Panc1 (cell line): ENCODE measurements at regions not wholly inside any gene's neighbourhood (a gene's known extent, or its start where the extent isn't known, plus 50 kb on each side); places are given as distances from the start of the nearest gene placed in this dataset.

Experiments used
- ATAC-seq: fragments of 200-7000 bp; cut with Tn5 transposase; 2 replicates; pipeline ENCODE4 v1.9.1; 2020; ENCODE audit warnings: mild to moderate bottlenecking, moderate library complexity
- BruUV-seq: library from RNA; stranded (reverse); fragments of 400-500 nt; replicated peaks from 2 replicates; lab custom pipeline; 2021; lab: Mats Ljungman, UMichigan
- CTCF ChIA-PET: fragments of 300-600 bp; sonication (Branson Sonifier 250); formaldehyde crosslinking; loops from one replicate; lab custom pipeline; 2022; ENCODE audit warnings: antibody characterized with exemption; lab: Charles Lee
- POLR2A ChIA-PET: fragments of 300-600 bp; sonication (Branson Sonifier 250); formaldehyde crosslinking; loops from one replicate; lab custom pipeline; 2022; ENCODE audit warnings: antibody characterized with exemption; lab: Charles Lee
- DNase-seq: peaks from one replicate; pipeline ENCODE4 v3.0.0-alpha.2; 2010; ENCODE audit warnings: low read depth, low spot score
- H3K27ac ChIP-seq: 2 replicates; pipeline ENCODE4 v1.5.1; 2011; ENCODE audit warnings: mild to moderate bottlenecking, low read length, inconsistent platforms
- H3K27me3 ChIP-seq: fragments of 200-500 bp; sonication (Bioruptor generic); 2 replicates; pipeline ENCODE4 v1.6.0; 2014; ENCODE audit warnings: low read length, inconsistent platforms; ENCODE audit not compliant: control insufficient read depth, insufficient read depth
- H3K36me3 ChIP-seq: fragments of 200-500 bp; sonication (Bioruptor generic); 2 replicates; pipeline ENCODE4 v1.5.1; 2014; ENCODE audit warnings: inconsistent platforms, mild to moderate bottlenecking, low read length, moderate library complexity; ENCODE audit not compliant: control insufficient read depth, insufficient read depth
- H3K4me1 ChIP-seq: 2 replicates; pipeline ENCODE4 v1.5.1; 2011; ENCODE audit warnings: inconsistent platforms, mild to moderate bottlenecking, low read length, moderate library complexity; ENCODE audit not compliant: control insufficient read depth, insufficient read depth
- H3K4me3 ChIP-seq, 2 experiments: 2 replicates each; pipeline ENCODE4 v1.5.1; 2011 to 2012; ENCODE audit warnings: low read depth in 2 of 2, low read length in 2 of 2, mild to moderate bottlenecking in 2 of 2, inconsistent platforms in 1 of 2, moderate library complexity in 1 of 2
- H3K9me3 ChIP-seq: fragments of 200-500 bp; sonication (Bioruptor generic); 2 replicates; pipeline ENCODE4 v1.5.1; 2014; ENCODE audit warnings: low read depth, mild to moderate bottlenecking, inconsistent platforms, low read length, moderate library complexity; ENCODE audit not compliant: control insufficient read depth, insufficient read depth
- CTCF ChIP-seq: fragments of 450-650 bp; IDR thresholded peaks from 2 replicates; pipeline ENCODE4 v1.5.1; 2017; ENCODE audit warnings: mild to moderate bottlenecking
- POLR2AphosphoS5 ChIP-seq: IDR thresholded peaks from 2 replicates; pipeline ENCODE4 v1.6.1; 2012; ENCODE audit warnings: mild to moderate bottlenecking, low read depth, low read length, moderate library complexity
- SIN3A ChIP-seq: IDR thresholded peaks from 2 replicates; pipeline ENCODE4 v1.6.1; 2012; ENCODE audit warnings: low read depth, mild to moderate bottlenecking, low read length, moderate library complexity, borderline replicate concordance; ENCODE audit not compliant: insufficient read depth
- TCF7L2 ChIP-seq: IDR thresholded peaks from 2 replicates; pipeline ENCODE4 v1.6.1; 2011; ENCODE audit warnings: mild to moderate bottlenecking, low read depth, low read length, inconsistent platforms
- in situ Hi-C: cut with HindIII; loops from 2 replicates; pipeline ENCODE4 v1.10.0; 2016; ENCODE audit warnings: low sequenced_read_pairs, low pct_unique_long_range_greater_than_20kb
- intact Hi-C: fragments of 100-400 bp; cut with micrococcal nuclease; formaldehyde crosslinking; loops from one replicate; pipeline ENCODE4 v1.10.0; 2022; ENCODE audit not compliant: unreplicated experiment
- TF ChIP-seq, protein P1 (sequence below), 2 experiments: IDR thresholded peaks; 2 replicates each; pipeline ENCODE4 v1.6.1; 2011 to 2012; ENCODE audit warnings: low read depth in 2 of 2, control low read depth in 1 of 2, low read length in 1 of 2, mild to moderate bottlenecking in 1 of 2, moderate library complexity in 1 of 2; ENCODE audit not compliant: insufficient read depth in 1 of 2

DNA sequence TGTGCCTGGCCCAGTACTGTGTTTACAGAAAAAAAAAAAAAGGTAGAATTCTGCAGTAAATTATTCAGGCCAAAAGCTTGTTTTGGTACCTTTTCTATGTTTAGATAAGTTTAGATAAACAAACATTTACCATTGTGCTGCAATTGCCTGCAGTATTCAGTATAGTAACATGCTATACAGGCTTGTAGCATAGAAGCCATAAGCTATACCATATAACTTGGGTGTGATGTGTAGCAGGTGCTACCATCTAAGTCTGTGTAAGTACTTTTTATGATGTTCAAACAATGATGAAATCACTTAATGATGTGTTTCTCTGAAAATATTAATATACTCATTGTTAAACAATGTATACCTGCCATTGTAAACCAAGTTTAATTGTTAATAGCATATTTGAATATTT, 241.6 kb upstream of the HS3ST1 start:
- CTCF ChIA-PET: interaction anchor here (0.6 kb wide), 1 partner anchor 22 kb away, joined by 3 read pairs; no protein-coding TSS in a partner anchor
- intact Hi-C loops: no loop called here
- no TSS peak for BruUV-seq
- Histone ChIP-seq H3K27me3 (no peaks in the 10 kb centered on the region), H3K36me3 (no peaks in the 10 kb centered on the region), H3K4me1 (no peaks in the 10 kb centered on the region), H3K9me3 (no peaks in the 10 kb centered on the region), H3K27ac (no peak overlapping the region), H3K4me3 (no peak overlapping the region)
- DNase-seq (no peak), ATAC-seq (no peak)
- TF ChIP-seq CTCF (no peak), POLR2AphosphoS5 (no peak), TCF7L2 (no peak), SIN3A (no peak)
- TF ChIP-seq, protein P1, sequence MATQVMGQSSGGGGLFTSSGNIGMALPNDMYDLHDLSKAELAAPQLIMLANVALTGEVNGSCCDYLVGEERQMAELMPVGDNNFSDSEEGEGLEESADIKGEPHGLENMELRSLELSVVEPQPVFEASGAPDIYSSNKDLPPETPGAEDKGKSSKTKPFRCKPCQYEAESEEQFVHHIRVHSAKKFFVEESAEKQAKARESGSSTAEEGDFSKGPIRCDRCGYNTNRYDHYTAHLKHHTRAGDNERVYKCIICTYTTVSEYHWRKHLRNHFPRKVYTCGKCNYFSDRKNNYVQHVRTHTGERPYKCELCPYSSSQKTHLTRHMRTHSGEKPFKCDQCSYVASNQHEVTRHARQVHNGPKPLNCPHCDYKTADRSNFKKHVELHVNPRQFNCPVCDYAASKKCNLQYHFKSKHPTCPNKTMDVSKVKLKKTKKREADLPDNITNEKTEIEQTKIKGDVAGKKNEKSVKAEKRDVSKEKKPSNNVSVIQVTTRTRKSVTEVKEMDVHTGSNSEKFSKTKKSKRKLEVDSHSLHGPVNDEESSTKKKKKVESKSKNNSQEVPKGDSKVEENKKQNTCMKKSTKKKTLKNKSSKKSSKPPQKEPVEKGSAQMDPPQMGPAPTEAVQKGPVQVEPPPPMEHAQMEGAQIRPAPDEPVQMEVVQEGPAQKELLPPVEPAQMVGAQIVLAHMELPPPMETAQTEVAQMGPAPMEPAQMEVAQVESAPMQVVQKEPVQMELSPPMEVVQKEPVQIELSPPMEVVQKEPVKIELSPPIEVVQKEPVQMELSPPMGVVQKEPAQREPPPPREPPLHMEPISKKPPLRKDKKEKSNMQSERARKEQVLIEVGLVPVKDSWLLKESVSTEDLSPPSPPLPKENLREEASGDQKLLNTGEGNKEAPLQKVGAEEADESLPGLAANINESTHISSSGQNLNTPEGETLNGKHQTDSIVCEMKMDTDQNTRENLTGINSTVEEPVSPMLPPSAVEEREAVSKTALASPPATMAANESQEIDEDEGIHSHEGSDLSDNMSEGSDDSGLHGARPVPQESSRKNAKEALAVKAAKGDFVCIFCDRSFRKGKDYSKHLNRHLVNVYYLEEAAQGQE (IDR thresholded peaks at IDR 0.05; ENCODE audit: insufficient read depth in 1 of 2, low read depth in 2 of 2, low read length in 1 of 2): no peak
- in situ Hi-C loops: no loop called here
- POLR2A ChIA-PET: no interaction called here

DNA sequence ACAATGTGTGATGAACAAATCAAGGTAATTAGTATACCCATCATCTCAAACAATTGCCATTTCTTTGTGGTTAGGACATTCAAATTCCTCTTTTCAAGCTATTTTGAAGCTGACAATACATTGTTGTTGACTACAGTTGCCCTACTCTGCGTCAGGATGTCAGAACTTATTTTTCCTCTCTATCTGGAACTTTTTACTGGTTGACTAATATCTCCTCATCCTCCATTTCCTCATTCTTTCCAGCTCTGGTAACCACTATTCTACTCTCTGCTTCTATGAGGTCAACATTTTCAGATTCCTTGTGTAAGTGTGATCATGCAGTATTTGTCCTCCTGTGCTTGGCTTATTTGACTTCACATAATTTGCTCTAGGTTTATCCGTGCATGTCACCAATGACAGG, 240.5 kb upstream of the HS3ST1 start:
- CTCF ChIA-PET: no interaction called here
- POLR2A ChIA-PET: no interaction called here
- H3K27me3 ChIP-seq: no peaks in the 10 kb centered on the region
- no peaks in the 10 kb centered on the region for H3K9me3 ChIP-seq
- no TSS peak for BruUV-seq
- no peak for ATAC-seq
- intact Hi-C loops: no loop called here
- no peaks in the 10 kb centered on the region for H3K36me3 ChIP-seq
- in situ Hi-C loops: no loop called here
- no peak for DNase-seq
- H3K4me1 ChIP-seq: no peaks in the 10 kb centered on the region
- no peak for TF ChIP-seq SIN3A
- TF ChIP-seq, protein P1 (IDR thresholded peaks at IDR 0.05; ENCODE audit: insufficient read depth in 1 of 2, low read depth in 2 of 2, low read length in 1 of 2): no peak
- TF ChIP-seq CTCF: no peak
- TF ChIP-seq POLR2AphosphoS5: no peak
- no peak for TF ChIP-seq TCF7L2
- H3K4me3 ChIP-seq: no peak overlapping the region
- no peak overlapping the region for H3K27ac ChIP-seq
